H1 (cell line): ENCODE measurements at regions not wholly inside any gene's neighbourhood (a gene's known extent, or its start where the extent isn't known, plus 50 kb on each side); places are given as distances from the start of the nearest gene placed in this dataset.

Source experiments
- RBBP5 ChIP-seq: IDR thresholded peaks from 2 replicates; pipeline ENCODE4 v1.7.1; 2012; ENCODE audit warnings: low read depth, mild to moderate bottlenecking, inconsistent platforms, low read length, moderate library complexity, borderline replicate concordance
- RFX5 ChIP-seq: IDR thresholded peaks from 2 replicates; pipeline ENCODE4 v1.6.1; 2011; ENCODE audit warnings: low read depth, low read length, improper control_type of control experiment, borderline replicate concordance
- RXRA ChIP-seq: IDR thresholded peaks from 2 replicates; pipeline ENCODE4 v1.6.1; 2011; ENCODE audit warnings: low read depth, mild to moderate bottlenecking, low read length, moderate library complexity; ENCODE audit not compliant: insufficient read depth
- SP2 ChIP-seq: IDR thresholded peaks from 2 replicates; pipeline ENCODE4 v1.6.1; 2012; ENCODE audit warnings: mild to moderate bottlenecking, low read length, inconsistent platforms
- TCF12 ChIP-seq: IDR thresholded peaks from 2 replicates; pipeline ENCODE4 v1.6.1; 2011; ENCODE audit warnings: low read depth, mild to moderate bottlenecking, low read length

DNA sequence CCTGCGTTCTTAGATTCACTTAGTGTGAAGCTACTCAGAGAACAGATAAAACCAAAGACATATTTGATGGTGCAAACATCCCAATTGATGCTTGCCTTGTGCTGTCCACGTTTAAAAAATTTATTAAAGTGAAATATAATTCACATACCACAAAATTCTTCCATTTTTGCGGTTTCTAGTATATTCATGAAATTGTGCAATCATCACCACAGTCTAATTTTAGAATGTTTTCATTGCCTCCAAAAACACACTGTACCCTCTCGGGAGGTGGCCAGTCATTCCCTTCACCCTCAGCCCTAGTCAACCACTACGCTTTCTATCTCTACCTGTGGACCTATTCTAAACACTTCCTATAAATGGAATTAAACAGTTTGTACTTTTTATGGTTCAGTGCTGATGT, 1109.2 kb downstream of the FLRT2 start (continued):
- TF ChIP-seq TCF12 (no peak), RBBP5 (no peak), SP2 (no peak), RXRA (no peak), RFX5 (no peak)
